ENCODE measurements at regions not wholly inside any gene's neighbourhood (a gene's known extent, or its start where the extent isn't known, plus 50 kb on each side); places are given as distances from the start of the nearest gene placed in this dataset.

DNA sequence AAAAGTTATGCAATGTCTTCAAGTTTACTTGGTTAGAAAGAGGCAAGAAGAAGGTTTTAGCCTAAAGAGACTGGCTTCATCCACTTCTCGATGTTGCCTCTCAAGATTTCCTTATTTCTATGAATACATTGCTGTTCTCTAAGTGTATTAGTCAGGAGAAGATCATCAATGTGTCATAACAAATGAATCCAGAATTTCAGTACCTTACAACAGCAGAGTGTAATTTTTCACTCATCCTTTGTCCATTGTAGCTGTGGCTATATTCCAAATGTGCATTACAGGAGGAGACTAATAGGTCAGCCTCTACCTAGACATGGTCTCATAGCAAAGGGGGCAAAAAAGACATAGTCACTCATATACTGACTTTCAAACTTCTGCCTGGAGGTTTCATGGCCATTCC is 579.1 kb downstream of the PRKD1 start:
- intact Hi-C loops (cut with DNase I): no loop called here
- Histone ChIP-seq H3K9me3 (no peaks in the 10 kb centered on the region), H3K27ac (no peak overlapping the region), H3K4me3 (no peak overlapping the region), H3K36me3 (no peaks in the 10 kb centered on the region), H3K4me1 (no peaks in the 10 kb centered on the region), H3K27me3 (no peaks in the 10 kb centered on the region)
- TF ChIP-seq, protein P1, sequence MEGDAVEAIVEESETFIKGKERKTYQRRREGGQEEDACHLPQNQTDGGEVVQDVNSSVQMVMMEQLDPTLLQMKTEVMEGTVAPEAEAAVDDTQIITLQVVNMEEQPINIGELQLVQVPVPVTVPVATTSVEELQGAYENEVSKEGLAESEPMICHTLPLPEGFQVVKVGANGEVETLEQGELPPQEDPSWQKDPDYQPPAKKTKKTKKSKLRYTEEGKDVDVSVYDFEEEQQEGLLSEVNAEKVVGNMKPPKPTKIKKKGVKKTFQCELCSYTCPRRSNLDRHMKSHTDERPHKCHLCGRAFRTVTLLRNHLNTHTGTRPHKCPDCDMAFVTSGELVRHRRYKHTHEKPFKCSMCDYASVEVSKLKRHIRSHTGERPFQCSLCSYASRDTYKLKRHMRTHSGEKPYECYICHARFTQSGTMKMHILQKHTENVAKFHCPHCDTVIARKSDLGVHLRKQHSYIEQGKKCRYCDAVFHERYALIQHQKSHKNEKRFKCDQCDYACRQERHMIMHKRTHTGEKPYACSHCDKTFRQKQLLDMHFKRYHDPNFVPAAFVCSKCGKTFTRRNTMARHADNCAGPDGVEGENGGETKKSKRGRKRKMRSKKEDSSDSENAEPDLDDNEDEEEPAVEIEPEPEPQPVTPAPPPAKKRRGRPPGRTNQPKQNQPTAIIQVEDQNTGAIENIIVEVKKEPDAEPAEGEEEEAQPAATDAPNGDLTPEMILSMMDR (IDR thresholded peaks at IDR 0.05): no peak
- TF ChIP-seq POLR2A (IDR thresholded peaks at IDR 0.05): no peak
- 33% methylated on average over 1 of the region's 1 CpG for WGBS (ENCODE audit: insufficient coverage, low coverage, low lambda C conversion rate, missing lambda C conversion rate)
- ATAC-seq (no peak), DNase-seq (no peak)

DNA sequence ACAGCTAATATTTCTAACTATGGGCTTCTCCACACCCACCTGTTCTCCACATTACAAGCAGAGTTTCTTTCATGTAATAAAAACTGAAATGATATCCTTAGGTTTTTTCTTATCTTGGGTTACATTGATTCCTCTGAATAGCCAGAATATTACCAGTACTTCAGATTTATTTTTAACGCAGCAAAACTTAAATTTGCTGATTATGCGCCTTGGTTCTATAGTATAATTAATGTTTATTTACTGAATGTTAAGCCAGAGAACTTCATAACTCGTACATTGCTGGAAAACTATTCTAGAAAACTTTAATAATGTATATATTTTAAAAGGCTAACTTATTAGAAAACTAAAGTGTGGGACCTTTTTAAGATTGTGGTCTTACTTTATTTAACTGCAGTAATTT is 577.2 kb downstream of the PRKD1 start:
- H3K4me1 ChIP-seq: no peaks in the 10 kb centered on the region
- WGBS (ENCODE audit: insufficient coverage, low coverage, low lambda C conversion rate, missing lambda C conversion rate): 48% methylated on average over 3 of the region's 3 CpGs
- intact Hi-C loops (cut with DNase I): no loop called here
- TF ChIP-seq POLR2A (IDR thresholded peaks at IDR 0.05): no peak
- TF ChIP-seq, protein P1 (IDR thresholded peaks at IDR 0.05): no peak
- DNase-seq: no peak
- H3K36me3 ChIP-seq: no peaks in the 10 kb centered on the region
- no peak for ATAC-seq
- no peak overlapping the region for H3K27ac ChIP-seq
- H3K4me3 ChIP-seq: no peak overlapping the region
- no peaks in the 10 kb centered on the region for H3K9me3 ChIP-seq
- H3K27me3 ChIP-seq: no peaks in the 10 kb centered on the region

GRCh38 chr14:29351996-29352705 is 575.5 kb downstream of the PRKD1 start:
- H3K9me3 ChIP-seq: no peaks in the 10 kb centered on the region
- no peak overlapping the region for H3K4me3 ChIP-seq
- no peaks in the 10 kb centered on the region for H3K4me1 ChIP-seq
- 51% methylated on average over 4 of the region's 4 CpGs for WGBS (ENCODE audit: insufficient coverage, low coverage, low lambda C conversion rate, missing lambda C conversion rate)
- ATAC-seq (no peak), DNase-seq (no peak)
- H3K36me3 ChIP-seq: no peaks in the 10 kb centered on the region
- no peak overlapping the region for H3K27ac ChIP-seq
- TF ChIP-seq, protein P1 (IDR thresholded peaks at IDR 0.05): no peak
- TF ChIP-seq POLR2A (IDR thresholded peaks at IDR 0.05): no peak
- intact Hi-C loops (cut with DNase I): no loop called here
- H3K27me3 ChIP-seq: no peaks in the 10 kb centered on the region

- 31% methylated on average over 1 of the region's 1 CpG for WGBS (ENCODE audit: insufficient coverage, low coverage, low lambda C conversion rate, missing lambda C conversion rate)
- no peak overlapping the region for H3K4me3 ChIP-seq
- no peak for DNase-seq
- no peaks in the 10 kb centered on the region for H3K9me3 ChIP-seq
- intact Hi-C loops (cut with DNase I): no loop called here
- H3K27me3 ChIP-seq: no peaks in the 10 kb centered on the region
- ATAC-seq: no peak
- H3K27ac ChIP-seq: no peak overlapping the region
- TF ChIP-seq, protein P1 (IDR thresholded peaks at IDR 0.05): no peak
- TF ChIP-seq POLR2A (IDR thresholded peaks at IDR 0.05): no peak
- no peaks in the 10 kb centered on the region for H3K4me1 ChIP-seq
- H3K36me3 ChIP-seq: no peaks in the 10 kb centered on the region
Observed at GRCh38 chr14:29352706-29353080, 575.0 kb downstream of the PRKD1 start.
